ENCODE measurements at regions not wholly inside any gene's neighbourhood (a gene's known extent, or its start where the extent isn't known, plus 50 kb on each side); places are given as distances from the start of the nearest gene placed in this dataset.
A peak's percentile ranks its signal among the peaks of the same experiment; 100 is the strongest.
"Not testable (repeated sequence)": the region's sequence is repeated elsewhere in the genome, so short reads cannot be mapped to it uniquely, and the experiment has no call there.

DNA sequence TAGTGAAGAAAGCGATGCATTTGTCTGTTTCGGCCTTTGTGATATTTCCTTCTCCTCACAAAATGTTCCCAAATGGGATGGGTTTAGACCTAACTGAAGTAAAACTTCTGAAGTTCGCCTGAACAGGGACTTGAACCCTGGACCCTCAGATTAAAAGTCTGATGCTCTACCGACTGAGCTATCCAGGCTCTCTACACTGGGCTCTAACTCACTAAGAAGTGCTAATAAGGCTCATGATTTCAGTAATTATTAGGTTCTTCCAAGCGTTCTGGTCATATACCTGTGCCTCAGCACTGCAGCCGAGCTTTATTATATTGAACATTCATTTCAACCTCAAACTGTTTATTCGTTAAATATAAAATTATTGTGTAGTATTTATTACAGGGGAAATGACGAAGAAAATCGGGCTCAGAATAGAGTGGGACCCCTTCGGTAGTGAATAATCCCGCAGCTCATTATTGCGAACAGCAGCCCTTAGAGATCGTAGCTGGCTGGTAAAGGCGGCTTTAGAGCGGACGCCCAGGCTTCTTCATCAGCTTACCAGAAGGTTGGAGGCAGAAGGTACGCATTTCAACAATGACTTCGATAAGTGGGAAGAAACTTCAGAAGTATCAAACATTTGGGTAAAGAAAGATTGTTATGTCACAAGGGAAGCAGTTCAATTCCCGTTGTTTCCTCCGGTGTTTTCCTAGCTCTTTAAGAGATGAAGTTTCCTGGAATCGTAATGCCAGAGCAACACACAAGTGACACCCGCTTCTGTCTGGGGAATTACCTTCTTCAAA lies 119.0 kb upstream of the ZNF184 start:
- Histone ChIP-seq H3K27ac (ENCODE audit: low read length) (no peak overlapping the region), H3K36me3 (replicated peaks; ENCODE audit: insufficient read depth, low read length) (no peaks in the 10 kb centered on the region), H4K20me1 (ENCODE audit: insufficient read depth, low read length) (no peaks in the 10 kb centered on the region), H2AFZ (ENCODE audit: low read length) (no peak overlapping the region), H3K4me1 (ENCODE audit: low read length) (no peaks in the 10 kb centered on the region), H3K79me2 (ENCODE audit: low read length) (no peaks in the 10 kb centered on the region), H3K4me2 (ENCODE audit: low read depth, low read length) (peak overlapping the region; percentile 0; the same call in 1 of the 2 replicates), H3K27me3 (replicated peaks; ENCODE audit: insufficient read depth, low read length) (no peaks in the 10 kb centered on the region), H3K9me2 (replicated peaks; ENCODE audit: insufficient read depth, low read length) (no peaks in the 10 kb centered on the region), H3K9ac (ENCODE audit: low read length) (no peak overlapping the region), H3K9me3 (replicated peaks; ENCODE audit: insufficient read depth, low read length) (no peaks in the 10 kb centered on the region), H3F3A (ENCODE audit: insufficient read depth, low read length) (no peaks in the 10 kb centered on the region), H3K4me3 (ENCODE audit: low read length) (no peak overlapping the region)
- DNase-seq, result no peak
- TF ChIP-seq EZH2phosphoT487 (IDR thresholded peaks at IDR 0.05; ENCODE audit: low read length), result no peak
- no peak for TF ChIP-seq EZH2 (optimal IDR thresholded peaks at IDR 0.05; ENCODE audit: low read depth, low read length)
- TF ChIP-seq, protein P1, sequence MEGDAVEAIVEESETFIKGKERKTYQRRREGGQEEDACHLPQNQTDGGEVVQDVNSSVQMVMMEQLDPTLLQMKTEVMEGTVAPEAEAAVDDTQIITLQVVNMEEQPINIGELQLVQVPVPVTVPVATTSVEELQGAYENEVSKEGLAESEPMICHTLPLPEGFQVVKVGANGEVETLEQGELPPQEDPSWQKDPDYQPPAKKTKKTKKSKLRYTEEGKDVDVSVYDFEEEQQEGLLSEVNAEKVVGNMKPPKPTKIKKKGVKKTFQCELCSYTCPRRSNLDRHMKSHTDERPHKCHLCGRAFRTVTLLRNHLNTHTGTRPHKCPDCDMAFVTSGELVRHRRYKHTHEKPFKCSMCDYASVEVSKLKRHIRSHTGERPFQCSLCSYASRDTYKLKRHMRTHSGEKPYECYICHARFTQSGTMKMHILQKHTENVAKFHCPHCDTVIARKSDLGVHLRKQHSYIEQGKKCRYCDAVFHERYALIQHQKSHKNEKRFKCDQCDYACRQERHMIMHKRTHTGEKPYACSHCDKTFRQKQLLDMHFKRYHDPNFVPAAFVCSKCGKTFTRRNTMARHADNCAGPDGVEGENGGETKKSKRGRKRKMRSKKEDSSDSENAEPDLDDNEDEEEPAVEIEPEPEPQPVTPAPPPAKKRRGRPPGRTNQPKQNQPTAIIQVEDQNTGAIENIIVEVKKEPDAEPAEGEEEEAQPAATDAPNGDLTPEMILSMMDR (IDR thresholded peaks at IDR 0.05; ENCODE audit: low read length), result no peak

DNA sequence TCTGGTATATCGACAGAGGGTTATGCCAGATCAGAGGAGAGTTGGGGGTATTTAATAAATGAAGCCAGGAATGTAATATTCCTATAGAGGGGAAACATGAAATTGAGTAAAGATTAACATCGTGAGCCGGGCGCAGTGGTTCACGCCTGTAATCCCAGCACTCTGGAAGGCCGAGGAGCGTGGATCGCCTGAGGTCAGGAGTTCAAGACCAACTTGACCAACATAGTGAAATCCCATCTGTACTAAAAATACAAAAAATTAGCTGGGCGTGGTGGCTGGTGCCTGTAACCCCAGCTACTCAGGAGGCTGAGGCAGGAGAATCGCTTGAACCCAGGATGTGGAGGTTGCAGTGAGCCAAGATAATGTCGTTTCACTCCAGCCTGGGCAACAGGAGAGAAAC lies 112.4 kb upstream of the ZNF184 start:
- H3K4me1 ChIP-seq (ENCODE audit: low read length); H3K36me3 ChIP-seq (replicated peaks; ENCODE audit: insufficient read depth, low read length); H3K9me3 ChIP-seq (replicated peaks; ENCODE audit: insufficient read depth, low read length); H3K4me3 ChIP-seq (ENCODE audit: low read length); H3K27ac ChIP-seq (ENCODE audit: low read length); H3K4me2 ChIP-seq (ENCODE audit: low read depth, low read length); H3K9ac ChIP-seq (ENCODE audit: low read length); H4K20me1 ChIP-seq (ENCODE audit: insufficient read depth, low read length); H3F3A ChIP-seq (ENCODE audit: insufficient read depth, low read length); H2AFZ ChIP-seq (ENCODE audit: low read length); H3K27me3 ChIP-seq (replicated peaks; ENCODE audit: insufficient read depth, low read length); H3K9me2 ChIP-seq (replicated peaks; ENCODE audit: insufficient read depth, low read length); H3K79me2 ChIP-seq (ENCODE audit: low read length); DNase-seq: not testable (repeated sequence)

DNA sequence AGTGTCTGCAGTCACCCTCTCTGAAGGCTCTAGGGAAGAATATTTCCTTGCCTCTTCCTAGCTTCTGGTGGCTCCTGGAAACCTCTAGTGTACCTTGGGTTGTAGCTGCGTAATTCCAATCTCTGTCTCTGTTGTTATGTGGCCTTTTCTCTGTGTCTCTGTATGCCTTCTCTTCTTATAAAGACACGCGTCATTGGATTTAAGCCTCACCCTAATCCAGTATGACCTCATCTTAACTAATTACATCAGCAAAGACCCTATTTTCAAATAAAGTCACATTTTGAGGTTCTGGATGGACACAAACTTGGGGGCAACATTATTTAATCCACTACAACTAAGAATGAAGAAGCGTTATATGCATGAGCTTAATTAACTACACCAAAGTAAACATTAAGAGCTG lies 111.4 kb upstream of the ZNF184 start:
- Histone ChIP-seq H3K4me3 (ENCODE audit: low read length) (no peak overlapping the region), H3K9me3 (replicated peaks; ENCODE audit: insufficient read depth, low read length) (no peaks in the 10 kb centered on the region), H2AFZ (ENCODE audit: low read length) (no peak overlapping the region), H3K4me1 (ENCODE audit: low read length) (no peaks in the 10 kb centered on the region), H3K9me2 (replicated peaks; ENCODE audit: insufficient read depth, low read length) (no peaks in the 10 kb centered on the region), H3K4me2 (ENCODE audit: low read depth, low read length) (no peak overlapping the region), H4K20me1 (ENCODE audit: insufficient read depth, low read length) (no peaks in the 10 kb centered on the region), H3F3A (ENCODE audit: insufficient read depth, low read length) (no peaks in the 10 kb centered on the region), H3K27me3 (replicated peaks; ENCODE audit: insufficient read depth, low read length) (no peaks in the 10 kb centered on the region), H3K27ac (ENCODE audit: low read length) (no peak overlapping the region), H3K9ac (ENCODE audit: low read length) (no peak overlapping the region), H3K36me3 (replicated peaks; ENCODE audit: insufficient read depth, low read length) (no peaks in the 10 kb centered on the region), H3K79me2 (ENCODE audit: low read length) (no peaks in the 10 kb centered on the region)
- no peak for TF ChIP-seq EZH2phosphoT487 (IDR thresholded peaks at IDR 0.05; ENCODE audit: low read length)
- no peak for TF ChIP-seq EZH2 (optimal IDR thresholded peaks at IDR 0.05; ENCODE audit: low read depth, low read length)
- TF ChIP-seq, protein P1 (IDR thresholded peaks at IDR 0.05; ENCODE audit: low read length), result no peak
- no peak for DNase-seq
